ENCODE measurements at regions not wholly inside any gene's neighbourhood (a gene's known extent, or its start where the extent isn't known, plus 50 kb on each side); places are given as distances from the start of the nearest gene placed in this dataset.

- ChIA-PET POLR2A (no interaction called here), CTCF (no interaction called here)
- Histone ChIP-seq H3K27ac (ENCODE audit: extremely low read depth, low read depth, low read length) (no peak overlapping the region), H3K9me3 (ENCODE audit: control insufficient read depth, insufficient read depth, low read depth, low read length) (no peaks in the 10 kb centered on the region), H3K4me1 (ENCODE audit: control insufficient read depth, insufficient read depth, low read length) (no peaks in the 10 kb centered on the region), H3K36me3 (ENCODE audit: control insufficient read depth in 2 of 2, insufficient read depth in 1 of 2, low read length in 2 of 2) (no peaks in the 10 kb centered on the region), H3K4me3 (ENCODE audit: low read depth, low read length) (no peak overlapping the region)
- no peak for TF ChIP-seq ZNF416 (tag by site-specific recombination; IDR thresholded peaks at IDR 0.05)
- TF ChIP-seq ZNF571 (tag by site-specific recombination; IDR thresholded peaks at IDR 0.05), result no peak
- no peak for TF ChIP-seq OSR2 (tag by site-specific recombination; IDR thresholded peaks at IDR 0.05)
- no peak for TF ChIP-seq ZNF146 (tag by site-specific recombination; IDR thresholded peaks at IDR 0.05)
- TF ChIP-seq ZNF2 (tag by site-specific recombination; IDR thresholded peaks at IDR 0.05), result no peak
- TF ChIP-seq, protein P1, sequence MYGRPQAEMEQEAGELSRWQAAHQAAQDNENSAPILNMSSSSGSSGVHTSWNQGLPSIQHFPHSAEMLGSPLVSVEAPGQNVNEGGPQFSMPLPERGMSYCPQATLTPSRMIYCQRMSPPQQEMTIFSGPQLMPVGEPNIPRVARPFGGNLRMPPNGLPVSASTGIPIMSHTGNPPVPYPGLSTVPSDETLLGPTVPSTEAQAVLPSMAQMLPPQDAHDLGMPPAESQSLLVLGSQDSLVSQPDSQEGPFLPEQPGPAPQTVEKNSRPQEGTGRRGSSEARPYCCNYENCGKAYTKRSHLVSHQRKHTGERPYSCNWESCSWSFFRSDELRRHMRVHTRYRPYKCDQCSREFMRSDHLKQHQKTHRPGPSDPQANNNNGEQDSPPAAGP (tag by site-specific recombination; IDR thresholded peaks at IDR 0.05), result no peak
- TF ChIP-seq, protein P2, sequence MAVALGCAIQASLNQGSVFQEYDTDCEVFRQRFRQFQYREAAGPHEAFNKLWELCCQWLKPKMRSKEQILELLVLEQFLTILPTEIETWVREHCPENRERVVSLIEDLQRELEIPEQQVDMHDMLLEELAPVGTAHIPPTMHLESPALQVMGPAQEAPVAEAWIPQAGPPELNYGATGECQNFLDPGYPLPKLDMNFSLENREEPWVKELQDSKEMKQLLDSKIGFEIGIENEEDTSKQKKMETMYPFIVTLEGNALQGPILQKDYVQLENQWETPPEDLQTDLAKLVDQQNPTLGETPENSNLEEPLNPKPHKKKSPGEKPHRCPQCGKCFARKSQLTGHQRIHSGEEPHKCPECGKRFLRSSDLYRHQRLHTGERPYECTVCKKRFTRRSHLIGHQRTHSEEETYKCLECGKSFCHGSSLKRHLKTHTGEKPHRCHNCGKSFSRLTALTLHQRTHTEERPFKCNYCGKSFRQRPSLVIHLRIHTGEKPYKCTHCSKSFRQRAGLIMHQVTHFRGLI (tag by site-specific recombination; IDR thresholded peaks at IDR 0.05), result no peak
- TF ChIP-seq ZNF19 (tag by site-specific recombination; IDR thresholded peaks at IDR 0.05; ENCODE audit: low read depth), result no peak
- no peak for TF ChIP-seq ZNF140 (tag by site-specific recombination; IDR thresholded peaks at IDR 0.05)
- no peak for TF ChIP-seq ZBTB21 (tag by site-specific recombination; IDR thresholded peaks at IDR 0.05)
- no peak for TF ChIP-seq SP3 (tag by site-specific recombination; IDR thresholded peaks at IDR 0.05)
- TF ChIP-seq ZSCAN18 (tag by site-specific recombination; IDR thresholded peaks at IDR 0.05), result no peak
- no peak for TF ChIP-seq ZNF174 (tag by site-specific recombination; IDR thresholded peaks at IDR 0.05)
- TF ChIP-seq ZNF202 (tag by site-specific recombination; IDR thresholded peaks at IDR 0.05; ENCODE audit: borderline replicate concordance), result no peak
- TF ChIP-seq ZNF626 (tag by site-specific recombination; IDR thresholded peaks at IDR 0.05), result no peak
- no peak for TF ChIP-seq ZNF623 (tag by site-specific recombination; IDR thresholded peaks at IDR 0.05)
- TF ChIP-seq, protein P3, sequence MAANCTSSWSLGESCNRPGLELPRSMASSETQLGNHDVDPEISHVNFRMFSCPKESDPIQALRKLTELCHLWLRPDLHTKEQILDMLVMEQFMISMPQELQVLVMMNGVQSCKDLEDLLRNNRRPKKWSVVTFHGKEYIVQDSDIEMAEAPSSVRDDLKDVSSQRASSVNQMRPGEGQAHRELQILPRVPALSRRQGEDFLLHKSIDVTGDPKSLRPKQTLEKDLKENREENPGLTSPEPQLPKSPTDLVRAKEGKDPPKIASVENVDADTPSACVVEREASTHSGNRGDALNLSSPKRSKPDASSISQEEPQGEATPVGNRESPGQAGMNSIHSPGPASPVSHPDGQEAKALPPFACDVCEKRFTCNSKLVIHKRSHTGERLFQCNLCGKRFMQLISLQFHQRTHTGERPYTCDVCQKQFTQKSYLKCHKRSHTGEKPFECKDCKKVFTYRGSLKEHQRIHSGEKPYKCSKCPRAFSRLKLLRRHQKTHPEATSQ (tag by site-specific recombination; IDR thresholded peaks at IDR 0.05), result no peak
- TF ChIP-seq MYNN (tag by site-specific recombination; IDR thresholded peaks at IDR 0.05; ENCODE audit: borderline replicate concordance), result no peak
- no peak for TF ChIP-seq ZNF510 (tag by site-specific recombination; IDR thresholded peaks at IDR 0.05; ENCODE audit: insufficient replicate concordance)
- no peak for TF ChIP-seq ZNF624 (tag by site-specific recombination; IDR thresholded peaks at IDR 0.05)
Observed at GRCh38 chr7:106448992-106449859, 164.4 kb upstream of the NAMPT start.
